Muscle layer of duodenum (tissue), 2 donors: ENCODE measurements at regions not wholly inside any gene's neighbourhood (a gene's known extent, or its start where the extent isn't known, plus 50 kb on each side); places are given as distances from the start of the nearest gene placed in this dataset.

Experiments
- H3K27ac ChIP-seq: one replicate; pipeline ENCODE4 v1.7.0; 2013; ENCODE audit warnings: mild to moderate bottlenecking, low read length
- H3K27me3 ChIP-seq: one replicate; pipeline ENCODE4 v1.7.0; 2013; ENCODE audit warnings: low read depth, mild to moderate bottlenecking, control low read depth, low read length
- H3K36me3 ChIP-seq, 2 donors: one replicate each; pipeline ENCODE4 v1.7.0; 2013; ENCODE audit warnings: low read length in 2 of 2, control low read depth in 1 of 2, mild to moderate bottlenecking in 1 of 2; ENCODE audit not compliant: insufficient read depth in 2 of 2, control insufficient read depth in 1 of 2
- H3K4me1 ChIP-seq, 2 donors: one replicate each; pipeline ENCODE4 v1.7.0; 2013; ENCODE audit warnings: low read length in 2 of 2, mild to moderate bottlenecking in 2 of 2, control low read depth in 1 of 2, moderate library complexity in 1 of 2; ENCODE audit not compliant: insufficient read depth in 2 of 2, control insufficient read depth in 1 of 2
- H3K4me3 ChIP-seq, 2 donors: one replicate each; pipeline ENCODE4 v1.7.0; 2013; ENCODE audit warnings: low read length in 2 of 2, low read depth in 1 of 2, mild to moderate bottlenecking in 1 of 2
- H3K9me3 ChIP-seq, 2 donors: one replicate each; pipeline ENCODE4 v1.7.0; 2013; ENCODE audit warnings: low read length in 2 of 2, control low read depth in 1 of 2, mild to moderate bottlenecking in 1 of 2; ENCODE audit not compliant: control insufficient read depth in 1 of 2
- donor health status: healthy.

- no peaks in the 10 kb centered on the region for H3K4me1 ChIP-seq
- H3K27ac ChIP-seq, result no peak overlapping the region
- H3K4me3 ChIP-seq, result no peak overlapping the region
- H3K9me3 ChIP-seq, result peaks cover 4 to 23% of the 10 kb centered on the region in 2 donors
- no peaks in the 10 kb centered on the region for H3K27me3 ChIP-seq
- H3K36me3 ChIP-seq, result no peaks in the 10 kb centered on the region
These were observed 67.5 kb upstream of the C14orf180 start for GRCh38 chr14:104512061-104512460.

- no peaks in the 10 kb centered on the region for H3K27me3 ChIP-seq
- peaks cover 4 to 20% of the 10 kb centered on the region in 2 donors for H3K9me3 ChIP-seq
- no peak overlapping the region for H3K27ac ChIP-seq
These were observed 66.6 kb upstream of the C14orf180 start for GRCh38 chr14:104512771-104513640.

GRCh38 chr14:104513641-104514046 is 65.9 kb upstream of the C14orf180 start:
- peaks cover 0 to 16% of the 10 kb centered on the region in 2 donors for H3K9me3 ChIP-seq
- no peaks in the 10 kb centered on the region for H3K4me1 ChIP-seq
- no peaks in the 10 kb centered on the region for H3K36me3 ChIP-seq
- H3K4me3 ChIP-seq, result no peak overlapping the region
- no peaks in the 10 kb centered on the region for H3K27me3 ChIP-seq
- no peak overlapping the region for H3K27ac ChIP-seq

More at GRCh38 chr14:104512771-104513640, 66.6 kb upstream of the C14orf180 start:
- no peak overlapping the region for H3K4me3 ChIP-seq
- H3K4me1 ChIP-seq, result no peaks in the 10 kb centered on the region
- H3K36me3 ChIP-seq, result no peaks in the 10 kb centered on the region

- H3K9me3 ChIP-seq, result peaks cover 0 to 16% of the 10 kb centered on the region in 2 donors
- H3K27me3 ChIP-seq, result no peaks in the 10 kb centered on the region
- no peak overlapping the region for H3K27ac ChIP-seq
- no peak overlapping the region for H3K4me3 ChIP-seq
- no peaks in the 10 kb centered on the region for H3K4me1 ChIP-seq
- no peaks in the 10 kb centered on the region for H3K36me3 ChIP-seq
These were observed 65.3 kb upstream of the C14orf180 start for GRCh38 chr14:104514156-104514848.

GRCh38 chr14:104515059-104515810 is 64.3 kb upstream of the C14orf180 start:
- H3K36me3 ChIP-seq, result no peaks in the 10 kb centered on the region
- no peak overlapping the region for H3K27ac ChIP-seq
- H3K9me3 ChIP-seq, result peaks cover 0 to 16% of the 10 kb centered on the region in 2 donors
- no peaks in the 10 kb centered on the region for H3K4me1 ChIP-seq
- H3K27me3 ChIP-seq, result no peaks in the 10 kb centered on the region
- H3K4me3 ChIP-seq, result no peak overlapping the region

- Histone ChIP-seq H3K4me1 (no peaks in the 10 kb centered on the region), H3K27ac (no peak overlapping the region), H3K27me3 (no peaks in the 10 kb centered on the region), H3K4me3 (no peak overlapping the region), H3K36me3 (no peaks in the 10 kb centered on the region), H3K9me3 (peaks cover 0 to 16% of the 10 kb centered on the region in 2 donors)
These were observed 63.5 kb upstream of the C14orf180 start for GRCh38 chr14:104515811-104516780.

GRCh38 chr14:104516906-104517305 is 62.7 kb upstream of the C14orf180 start:
- no peaks in the 10 kb centered on the region for H3K4me1 ChIP-seq
- H3K4me3 ChIP-seq, result no peak overlapping the region
- H3K36me3 ChIP-seq, result no peaks in the 10 kb centered on the region
- peaks cover 0 to 16% of the 10 kb centered on the region in 2 donors for H3K9me3 ChIP-seq
- H3K27ac ChIP-seq, result no peak overlapping the region
- H3K27me3 ChIP-seq, result no peaks in the 10 kb centered on the region

- no peak overlapping the region for H3K27ac ChIP-seq
- H3K27me3 ChIP-seq, result no peaks in the 10 kb centered on the region
- H3K9me3 ChIP-seq, result peaks cover 0 to 16% of the 10 kb centered on the region in 2 donors
- no peaks in the 10 kb centered on the region for H3K36me3 ChIP-seq
- no peaks in the 10 kb centered on the region for H3K4me1 ChIP-seq
- no peak overlapping the region for H3K4me3 ChIP-seq
These were observed 62.1 kb upstream of the C14orf180 start for GRCh38 chr14:104517426-104517825.

GRCh38 chr14:104517867-104518266 is 61.7 kb upstream of the C14orf180 start:
- Histone ChIP-seq H3K27ac (no peak overlapping the region), H3K9me3 (peaks cover 0 to 16% of the 10 kb centered on the region in 2 donors), H3K4me3 (no peak overlapping the region), H3K4me1 (no peaks in the 10 kb centered on the region), H3K36me3 (no peaks in the 10 kb centered on the region), H3K27me3 (no peaks in the 10 kb centered on the region)

GRCh38 chr14:104518659-104519350 is 60.8 kb upstream of the C14orf180 start:
- peaks cover 0 to 16% of the 10 kb centered on the region in 2 donors for H3K9me3 ChIP-seq
- no peak overlapping the region for H3K4me3 ChIP-seq
- H3K4me1 ChIP-seq, result no peaks in the 10 kb centered on the region
- no peaks in the 10 kb centered on the region for H3K27me3 ChIP-seq
- no peak overlapping the region for H3K27ac ChIP-seq
- H3K36me3 ChIP-seq, result no peaks in the 10 kb centered on the region
